SK-N-MC (cell line): ENCODE measurements at regions not wholly inside any gene's neighbourhood (a gene's known extent, or its start where the extent isn't known, plus 50 kb on each side); places are given as distances from the start of the nearest gene placed in this dataset.

Experiments used
- DNase-seq: peaks from one replicate; pipeline ENCODE4 v3.0.0-alpha.2; 2011; ENCODE audit warnings: low read depth, low spot score
- H3K27ac ChIP-seq: fragments of 200-600 bp; sonication (generic); 2 replicates; pipeline ENCODE4 v1.5.1; 2016; ENCODE audit warnings: mixed run types
- H3K36me3 ChIP-seq: fragments of 200-600 bp; sonication (generic); 2 replicates; pipeline ENCODE4 v1.6.1; 2017; ENCODE audit warnings: antibody characterized with exemption, low read length, mixed read lengths; ENCODE audit not compliant: insufficient read depth
- H3K4me3 ChIP-seq: fragments of 200-600 bp; sonication (generic); 2 replicates; pipeline ENCODE4 v1.5.1; 2016
- H3K9ac ChIP-seq: fragments of 200-600 bp; sonication (generic); 2 replicates; pipeline ENCODE4 v1.8.0; 2017; ENCODE audit warnings: mixed run types, mixed read lengths; ENCODE audit not compliant: insufficient read length
- H3K9me3 ChIP-seq: fragments of 200-600 bp; sonication (generic); 2 replicates; pipeline ENCODE4 v1.6.1; 2017; ENCODE audit warnings: low read depth, mild to moderate bottlenecking, antibody characterized with exemption, low read length, moderate library complexity, mixed read lengths
- EZH2 ChIP-seq: fragments of 200-600 bp; sonication (generic); IDR thresholded peaks from one replicate; pipeline ENCODE4 v1.6.1; 2017; ENCODE audit warnings: antibody characterized with exemption
- FOXP2 ChIP-seq: optimal IDR thresholded peaks from 2 replicates; pipeline ENCODE3; 2011; ENCODE audit warnings: mild to moderate bottlenecking, moderate library complexity; ENCODE audit not compliant: insufficient read depth; ENCODE audit errors: extremely low read length, control extremely low read depth
- POLR2AphosphoS5 ChIP-seq: IDR thresholded peaks from 2 replicates; pipeline ENCODE4 v1.6.1; 2012; ENCODE audit warnings: mild to moderate bottlenecking, low read depth, low read length, borderline replicate concordance

- no peaks in the 10 kb centered on the region for H3K36me3 ChIP-seq
- TF ChIP-seq EZH2, result no peak
- no peak for TF ChIP-seq FOXP2
- TF ChIP-seq POLR2AphosphoS5, result no peak
- no peak overlapping the region for H3K4me3 ChIP-seq
- H3K9ac ChIP-seq, result no peak overlapping the region
- no peak for DNase-seq
- H3K27ac ChIP-seq, result no peak overlapping the region
- H3K9me3 ChIP-seq, result no peaks in the 10 kb centered on the region
Measured at GRCh38 chr18:21928925-21929324, 188.3 kb downstream of the MIB1 start.

- Histone ChIP-seq H3K9me3 (no peaks in the 10 kb centered on the region), H3K9ac (no peak overlapping the region), H3K36me3 (no peaks in the 10 kb centered on the region), H3K27ac (no peak overlapping the region), H3K4me3 (no peak overlapping the region)
- no peak for TF ChIP-seq POLR2AphosphoS5
- no peak for TF ChIP-seq EZH2
- TF ChIP-seq FOXP2, result no peak
- no peak for DNase-seq
Measured at GRCh38 chr18:21930177-21930576, 189.6 kb downstream of the MIB1 start.

- TF ChIP-seq POLR2AphosphoS5, result no peak
- TF ChIP-seq EZH2, result no peak
- TF ChIP-seq FOXP2, result no peak
- DNase-seq, result no peak
- no peak overlapping the region for H3K9ac ChIP-seq
- H3K36me3 ChIP-seq, result no peaks in the 10 kb centered on the region
- no peaks in the 10 kb centered on the region for H3K9me3 ChIP-seq
- no peak overlapping the region for H3K27ac ChIP-seq
- H3K4me3 ChIP-seq, result no peak overlapping the region
Measured at GRCh38 chr18:21933931-21934765, 193.6 kb downstream of the MIB1 start.

GRCh38 chr18:21934766-21935015, 194.1 kb downstream of the MIB1 start:
- no peak overlapping the region for H3K4me3 ChIP-seq
- H3K9ac ChIP-seq, result no peak overlapping the region
- no peaks in the 10 kb centered on the region for H3K9me3 ChIP-seq
- TF ChIP-seq POLR2AphosphoS5 (no peak), EZH2 (no peak), FOXP2 (no peak)
- no peaks in the 10 kb centered on the region for H3K36me3 ChIP-seq
- no peak overlapping the region for H3K27ac ChIP-seq
- DNase-seq, result no peak

- Histone ChIP-seq H3K36me3 (no peaks in the 10 kb centered on the region), H3K4me3 (no peak overlapping the region), H3K27ac (no peak overlapping the region), H3K9me3 (no peaks in the 10 kb centered on the region), H3K9ac (no peak overlapping the region)
- no peak for TF ChIP-seq FOXP2
- no peak for TF ChIP-seq EZH2
- no peak for TF ChIP-seq POLR2AphosphoS5
- DNase-seq, result no peak
Measured at GRCh38 chr18:21943456-21943855, 202.9 kb downstream of the MIB1 start.

DNA sequence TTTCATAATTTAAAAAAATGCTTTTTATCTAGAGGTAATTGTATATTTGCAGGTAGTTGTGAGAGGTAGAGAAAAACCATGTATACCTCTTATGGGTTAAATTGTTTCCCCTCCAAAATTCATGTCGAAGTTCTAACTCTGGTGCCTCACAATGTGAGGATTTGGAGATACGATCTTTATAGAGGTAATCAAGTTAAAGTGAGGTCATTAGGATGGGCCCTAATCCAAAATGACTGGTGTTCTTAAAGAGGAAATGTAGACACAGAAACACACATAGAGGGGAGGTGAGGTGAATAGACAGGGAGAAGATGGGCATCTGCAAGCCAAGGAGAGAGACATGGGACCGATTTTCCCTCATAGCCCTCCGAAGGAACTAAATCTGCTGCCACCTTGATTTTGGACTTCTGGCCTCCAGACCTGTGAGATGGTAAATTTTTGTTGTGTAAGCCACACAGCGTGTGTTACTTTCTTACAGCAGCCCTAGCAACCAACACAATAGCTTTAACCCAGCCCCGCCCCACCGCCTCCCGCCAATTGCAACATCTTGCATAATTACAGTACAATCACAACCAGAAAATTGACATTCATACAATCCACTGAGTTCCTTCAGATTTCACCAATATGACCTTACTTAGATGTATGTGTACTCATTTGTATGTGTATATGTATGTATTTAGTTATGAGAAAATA, 208.9 kb downstream of the MIB1 start:
- Histone ChIP-seq H3K9ac (no peak overlapping the region), H3K27ac (no peak overlapping the region), H3K36me3 (no peaks in the 10 kb centered on the region), H3K9me3 (no peaks in the 10 kb centered on the region), H3K4me3 (no peak overlapping the region)
- TF ChIP-seq POLR2AphosphoS5 (no peak), FOXP2 (no peak), EZH2 (no peak)
- no peak for DNase-seq

DNA sequence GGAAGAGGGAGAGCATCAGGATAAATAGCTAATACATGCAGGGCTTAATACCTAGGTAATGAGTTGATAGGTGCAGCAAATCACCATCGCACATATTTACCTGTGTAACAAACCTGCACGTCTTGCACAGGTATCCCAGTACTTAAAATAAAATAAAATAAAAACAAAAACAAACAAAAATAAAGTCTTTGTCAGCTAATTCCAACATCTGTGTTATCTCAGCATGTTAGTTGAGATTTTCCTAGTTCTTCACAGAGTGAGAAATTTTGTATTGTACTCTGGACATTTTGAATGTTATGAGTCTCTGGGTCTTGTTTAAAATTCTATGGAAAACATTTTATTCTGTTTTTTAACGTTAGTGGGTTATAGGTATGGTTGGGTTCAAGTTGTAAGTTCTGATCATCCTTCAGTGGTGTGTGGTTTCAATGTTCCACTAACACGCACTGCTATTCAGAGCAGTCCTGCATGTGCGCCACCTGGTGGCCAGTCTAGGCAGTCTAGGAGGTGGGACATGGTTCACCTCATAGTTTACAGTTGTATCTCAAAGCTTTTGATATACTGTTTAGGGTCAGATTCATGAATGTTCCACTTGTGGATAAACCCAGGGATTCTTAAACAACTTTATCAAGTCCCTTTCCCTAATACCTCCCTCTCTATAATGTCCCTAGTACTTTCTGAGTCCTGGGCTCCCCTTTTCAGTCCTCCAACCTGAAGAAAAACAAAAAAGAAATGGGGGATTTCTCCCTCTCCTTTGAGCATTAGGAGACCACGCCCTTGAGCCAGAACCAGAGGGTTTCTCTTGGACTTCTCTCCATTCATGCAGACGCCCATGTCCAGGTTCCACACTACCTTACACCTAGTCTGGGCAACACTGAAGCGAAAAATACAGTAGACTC, 213.4 kb upstream of the GATA6 start:
- Histone ChIP-seq H3K36me3 (no peaks in the 10 kb centered on the region), H3K4me3 (no peak overlapping the region), H3K27ac (no peak overlapping the region), H3K9me3 (no peaks in the 10 kb centered on the region), H3K9ac (no peak overlapping the region)
- DNase-seq, result peak; percentile 24
- no peak for TF ChIP-seq POLR2AphosphoS5
- TF ChIP-seq EZH2, result no peak
- TF ChIP-seq FOXP2, result no peak

DNA sequence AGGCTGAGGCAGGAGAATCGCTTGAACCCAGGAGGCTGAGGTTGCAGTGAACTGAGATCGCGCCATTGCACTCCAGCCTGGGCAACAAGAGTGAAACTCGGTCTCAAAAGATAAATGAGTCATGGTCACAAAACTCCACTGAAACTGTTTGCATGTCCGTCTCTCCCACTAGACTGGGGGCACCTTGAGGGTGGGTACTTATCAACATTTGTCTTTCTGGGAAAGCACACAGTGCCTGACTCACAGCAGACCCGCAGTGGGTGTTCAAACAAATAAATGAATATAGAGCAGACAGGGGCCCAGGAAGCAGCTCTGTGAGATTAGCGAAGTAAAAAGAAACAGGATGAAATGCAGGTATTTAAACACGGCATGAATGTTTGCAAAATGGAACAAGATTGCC, 211.1 kb upstream of the GATA6 start:
- no peak overlapping the region for H3K27ac ChIP-seq
- H3K9ac ChIP-seq, result no peak overlapping the region
- no peak overlapping the region for H3K4me3 ChIP-seq
- no peak for TF ChIP-seq EZH2
- no peak for TF ChIP-seq FOXP2
- no peak for TF ChIP-seq POLR2AphosphoS5
- DNase-seq, result no peak
- H3K36me3 ChIP-seq, result no peaks in the 10 kb centered on the region
- H3K9me3 ChIP-seq, result no peaks in the 10 kb centered on the region
